ENCODE measurements at regions not wholly inside any gene's neighbourhood (a gene's known extent, or its start where the extent isn't known, plus 50 kb on each side); places are given as distances from the start of the nearest gene placed in this dataset.
A peak's percentile ranks its signal among the peaks of the same experiment; 100 is the strongest.

GRCh38 chr7:25884265-25884828 lies 267.7 kb upstream of the NFE2L3 start:
- H3K36me3 ChIP-seq (ENCODE audit: insufficient read depth, low read length): no peaks in the 10 kb centered on the region
- DNase-seq (ENCODE audit: low spot score): no peak
- H2AFZ ChIP-seq (ENCODE audit: low read length): no peak overlapping the region
- intact Hi-C loops (cut with micrococcal nuclease; ENCODE audit: unreplicated experiment): no loop called here
- H3K4me1 ChIP-seq (ENCODE audit: insufficient read depth, low read length, poor library complexity, severe bottlenecking): peaks cover 10% of the 10 kb centered on the region
- H4K20me1 ChIP-seq (ENCODE audit: insufficient read depth, low read length): no peaks in the 10 kb centered on the region
- no peak overlapping the region for H3K27ac ChIP-seq (ENCODE audit: low read depth, low read length, poor library complexity, severe bottlenecking)
- ChIA-PET POLR2A (no interaction called here), CTCF (ENCODE audit: unreplicated experiment) (no interaction called here)
- TF ChIP-seq EZH2phosphoT487 (IDR thresholded peaks at IDR 0.05; ENCODE audit: borderline replicate concordance, low read depth, low read length): no peak
- no peak for TF ChIP-seq CTCF (conservative IDR thresholded peaks at IDR 0.05; ENCODE audit: low read length)
- H3K4me2 ChIP-seq (ENCODE audit: low read length): no peak overlapping the region
- H3K9me2 ChIP-seq (ENCODE audit: insufficient read depth, low read length): no peaks in the 10 kb centered on the region
- H3K9me3 ChIP-seq (ENCODE audit: low read length): no peaks in the 10 kb centered on the region
- H3K79me2 ChIP-seq (ENCODE audit: insufficient read depth, low read depth, low read length): no peaks in the 10 kb centered on the region
- BruUV-seq (replicated peaks): no TSS peak
- H3K4me3 ChIP-seq (ENCODE audit: low read depth, low read length, poor library complexity, severe bottlenecking): no peak overlapping the region

GRCh38 chr7:25885057-25885576 lies 266.9 kb upstream of the NFE2L3 start:
- DNase-seq (ENCODE audit: low spot score): no peak
- Histone ChIP-seq H4K20me1 (ENCODE audit: insufficient read depth, low read length) (no peaks in the 10 kb centered on the region), H3K9me2 (ENCODE audit: insufficient read depth, low read length) (no peaks in the 10 kb centered on the region), H3K27ac (ENCODE audit: low read depth, low read length, poor library complexity, severe bottlenecking) (no peak overlapping the region), H3K9me3 (ENCODE audit: low read length) (no peaks in the 10 kb centered on the region), H3K4me3 (ENCODE audit: low read depth, low read length, poor library complexity, severe bottlenecking) (no peak overlapping the region), H3K79me2 (ENCODE audit: insufficient read depth, low read depth, low read length) (no peaks in the 10 kb centered on the region), H3K36me3 (ENCODE audit: insufficient read depth, low read length) (no peaks in the 10 kb centered on the region), H3K4me1 (ENCODE audit: insufficient read depth, low read length, poor library complexity, severe bottlenecking) (peaks cover 17% of the 10 kb centered on the region), H2AFZ (ENCODE audit: low read length) (no peak overlapping the region), H3K4me2 (ENCODE audit: low read length) (no peak overlapping the region)
- intact Hi-C loops (cut with micrococcal nuclease; ENCODE audit: unreplicated experiment): no loop called here
- BruUV-seq (replicated peaks): no TSS peak
- TF ChIP-seq EZH2phosphoT487 (IDR thresholded peaks at IDR 0.05; ENCODE audit: borderline replicate concordance, low read depth, low read length) (no peak), CTCF (conservative IDR thresholded peaks at IDR 0.05; ENCODE audit: low read length) (no peak)
- ChIA-PET POLR2A (no interaction called here), CTCF (ENCODE audit: unreplicated experiment) (no interaction called here)

- DNase-seq (ENCODE audit: low spot score): no peak
- no peaks in the 10 kb centered on the region for H3K9me2 ChIP-seq (ENCODE audit: insufficient read depth, low read length)
- H3K4me2 ChIP-seq (ENCODE audit: low read length): peak overlapping the region; percentile 6; the same call in 1 of the 2 replicates
- intact Hi-C loops (cut with micrococcal nuclease; ENCODE audit: unreplicated experiment): no loop called here
- ChIA-PET CTCF (ENCODE audit: unreplicated experiment) (no interaction called here), POLR2A (no interaction called here)
- H3K27ac ChIP-seq (ENCODE audit: low read depth, low read length, poor library complexity, severe bottlenecking): no peak overlapping the region
- H3K36me3 ChIP-seq (ENCODE audit: insufficient read depth, low read length): no peaks in the 10 kb centered on the region
- H3K4me3 ChIP-seq (ENCODE audit: low read depth, low read length, poor library complexity, severe bottlenecking): no peak overlapping the region
- H3K9me3 ChIP-seq (ENCODE audit: low read length): no peaks in the 10 kb centered on the region
- BruUV-seq (replicated peaks): no TSS peak
- H2AFZ ChIP-seq (ENCODE audit: low read length): 0 out of 2 replicates have a peak overlapping the region, but pooled peaks have one; percentile 32
- TF ChIP-seq EZH2phosphoT487 (IDR thresholded peaks at IDR 0.05; ENCODE audit: borderline replicate concordance, low read depth, low read length) (no peak), CTCF (conservative IDR thresholded peaks at IDR 0.05; ENCODE audit: low read length) (no peak)
- H3K79me2 ChIP-seq (ENCODE audit: insufficient read depth, low read depth, low read length): no peaks in the 10 kb centered on the region
- peaks cover 18% of the 10 kb centered on the region for H3K4me1 ChIP-seq (ENCODE audit: insufficient read depth, low read length, poor library complexity, severe bottlenecking)
- H4K20me1 ChIP-seq (ENCODE audit: insufficient read depth, low read length): no peaks in the 10 kb centered on the region
These were observed 265.4 kb upstream of the NFE2L3 start for GRCh38 chr7:25886387-25887240.

Data from OCI-LY7 (cell line).